ENCODE measurements at regions not wholly inside any gene's neighbourhood (a gene's known extent, or its start where the extent isn't known, plus 50 kb on each side); places are given as distances from the start of the nearest gene placed in this dataset.

- Histone ChIP-seq H3K9me3 (no peaks in the 10 kb centered on the region), H3K4me3 (no peak overlapping the region), H3K27me3 (no peaks in the 10 kb centered on the region), H3K4me1 (no peaks in the 10 kb centered on the region), H3K36me3 (no peaks in the 10 kb centered on the region), H3K27ac (no peak overlapping the region)
- DNase-seq (ENCODE audit: low spot score): no peak
- no peak for TF ChIP-seq CTCF (IDR thresholded peaks at IDR 0.05)
Measured at GRCh38 chr3:84100861-84101260, 857.9 kb upstream of the CADM2 start.

GRCh38 chr3:84108442-84108971 is 850.3 kb upstream of the CADM2 start:
- Histone ChIP-seq H3K4me3 (no peak overlapping the region), H3K27me3 (no peaks in the 10 kb centered on the region), H3K27ac (no peak overlapping the region), H3K4me1 (no peaks in the 10 kb centered on the region), H3K36me3 (no peaks in the 10 kb centered on the region), H3K9me3 (no peaks in the 10 kb centered on the region)
- DNase-seq (ENCODE audit: low spot score): no peak
- TF ChIP-seq CTCF (IDR thresholded peaks at IDR 0.05): no peak

DNA sequence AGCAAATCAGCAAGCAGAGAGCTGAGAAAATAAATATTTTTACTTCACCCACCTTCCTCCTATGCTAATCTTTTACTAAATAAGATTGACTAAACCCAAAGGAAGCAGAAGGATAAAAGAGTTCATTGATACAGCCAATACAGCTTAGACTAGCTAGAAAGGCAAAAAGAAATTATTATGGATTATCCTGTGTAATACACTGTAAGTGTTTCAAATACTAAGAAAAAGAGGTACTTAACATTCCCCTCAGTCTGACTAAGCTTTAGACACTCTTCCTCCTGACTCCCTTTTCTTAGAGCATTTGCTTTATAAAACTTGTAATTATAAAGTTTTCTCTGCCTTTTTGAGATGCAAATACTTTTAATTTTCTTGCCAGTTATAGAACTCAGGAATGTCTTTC is 848.9 kb upstream of the CADM2 start:
- Histone ChIP-seq H3K4me1 (no peaks in the 10 kb centered on the region), H3K36me3 (no peaks in the 10 kb centered on the region), H3K9me3 (no peaks in the 10 kb centered on the region), H3K4me3 (no peak overlapping the region), H3K27me3 (no peaks in the 10 kb centered on the region), H3K27ac (no peak overlapping the region)
- DNase-seq (ENCODE audit: low spot score): no peak
- TF ChIP-seq CTCF (IDR thresholded peaks at IDR 0.05): no peak

DNA sequence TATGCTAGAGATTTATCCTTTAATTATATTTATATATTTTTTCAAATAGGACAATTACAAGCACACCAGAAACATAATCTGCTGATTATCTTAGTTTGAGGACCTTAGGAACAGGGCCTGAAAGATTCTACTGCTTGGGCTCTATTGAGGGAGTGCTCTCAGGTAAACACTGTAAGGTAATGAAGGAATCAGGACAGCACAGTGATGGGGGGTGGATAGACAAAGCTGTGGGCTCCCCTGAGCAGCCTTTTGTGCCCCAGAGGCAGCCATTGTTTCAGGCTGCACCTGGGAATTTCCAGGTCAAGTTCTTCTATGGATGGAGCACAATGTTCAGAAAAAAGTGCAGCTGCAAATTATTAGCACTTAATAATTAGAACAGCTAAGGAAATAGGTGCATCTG is 848.0 kb upstream of the CADM2 start:
- no peaks in the 10 kb centered on the region for H3K4me1 ChIP-seq
- H3K36me3 ChIP-seq: no peaks in the 10 kb centered on the region
- H3K27me3 ChIP-seq: no peaks in the 10 kb centered on the region
- TF ChIP-seq CTCF (IDR thresholded peaks at IDR 0.05): no peak
- DNase-seq (ENCODE audit: low spot score): no peak
- no peak overlapping the region for H3K27ac ChIP-seq
- no peaks in the 10 kb centered on the region for H3K9me3 ChIP-seq
- no peak overlapping the region for H3K4me3 ChIP-seq

GRCh38 chr3:84125201-84125721 is 833.5 kb upstream of the CADM2 start:
- no peak for DNase-seq (ENCODE audit: low spot score)
- Histone ChIP-seq H3K27ac (no peak overlapping the region), H3K4me3 (no peak overlapping the region), H3K4me1 (no peaks in the 10 kb centered on the region), H3K9me3 (no peaks in the 10 kb centered on the region), H3K27me3 (no peaks in the 10 kb centered on the region), H3K36me3 (no peaks in the 10 kb centered on the region)
- TF ChIP-seq CTCF (IDR thresholded peaks at IDR 0.05): no peak

DNA sequence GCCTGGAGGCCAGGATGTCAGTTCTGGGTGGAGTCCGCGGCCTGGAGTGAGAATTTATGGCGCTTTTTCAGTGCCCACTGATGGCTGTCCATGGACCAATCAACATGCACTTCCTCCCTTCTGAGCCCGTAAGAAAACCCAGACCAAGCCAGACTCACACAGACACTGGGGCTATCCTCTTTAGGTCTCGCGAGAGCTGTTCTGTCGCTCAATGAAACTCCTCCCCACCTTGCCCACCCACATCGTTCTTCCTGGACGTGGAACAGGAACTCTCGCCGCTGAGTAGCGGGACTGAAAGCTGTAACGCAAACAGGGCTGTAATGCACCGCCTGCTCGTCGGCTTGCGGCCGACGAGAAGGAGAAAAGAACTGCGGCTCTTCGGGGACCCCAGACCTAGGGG is 833.0 kb upstream of the CADM2 start:
- no peak for TF ChIP-seq CTCF (IDR thresholded peaks at IDR 0.05)
- H3K9me3 ChIP-seq: no peaks in the 10 kb centered on the region

More for the DNA sequence above, 833.0 kb upstream of the CADM2 start:
- Histone ChIP-seq H3K36me3 (no peaks in the 10 kb centered on the region), H3K27ac (no peak overlapping the region), H3K4me3 (no peak overlapping the region), H3K4me1 (no peaks in the 10 kb centered on the region), H3K27me3 (no peaks in the 10 kb centered on the region)
- no peak for DNase-seq (ENCODE audit: low spot score)
